PC-3 (cell line): ENCODE measurements at regions not wholly inside any gene's neighbourhood (a gene's known extent, or its start where the extent isn't known, plus 50 kb on each side); places are given as distances from the start of the nearest gene placed in this dataset.

Experiments used
- CTCF ChIP-seq: fragments of 300-600 bp; sonication (generic); conservative IDR thresholded peaks from 2 replicates; pipeline ENCODE4 v1.5.1; 2017; ENCODE audit warnings: antibody characterized with exemption, low read depth, mild to moderate bottlenecking, low read length
- EZH2 ChIP-seq: fragments of 300-600 bp; sonication (generic); IDR thresholded peaks from one replicate; pipeline ENCODE4 v1.6.1; 2017; ENCODE audit warnings: antibody characterized with exemption, mild to moderate bottlenecking, low read length; ENCODE audit not compliant: unreplicated experiment

- no peak for TF ChIP-seq CTCF
- TF ChIP-seq EZH2, result no peak
Observed at GRCh38 chr3:59285560-59285959, 235.7 kb upstream of the CFAP20DC start.
